ENCODE measurements at regions not wholly inside any gene's neighbourhood (a gene's known extent, or its start where the extent isn't known, plus 50 kb on each side); places are given as distances from the start of the nearest gene placed in this dataset.

GRCh38 chr7:12884856-12885440 lies 197.5 kb downstream of the ARL4A start:
- no peak for TF ChIP-seq EZH2 (IDR thresholded peaks at IDR 0.05; ENCODE audit: borderline replicate concordance, low read depth, low read length, poor library complexity, severe bottlenecking)
- TF ChIP-seq CTCF (conservative IDR thresholded peaks at IDR 0.05; ENCODE audit: low read depth, low read length), result no peak
